Kidney epithelial cell (primary cell): ENCODE measurements at regions not wholly inside any gene's neighbourhood (a gene's known extent, or its start where the extent isn't known, plus 50 kb on each side); places are given as distances from the start of the nearest gene placed in this dataset.
A peak's percentile ranks its signal among the peaks of the same experiment; 100 is the strongest.

Experiments used
- DNase-seq: peaks from one replicate; pipeline ENCODE4 v3.0.0-alpha.2; 2010; ENCODE audit warnings: low read depth
- H3K27me3 ChIP-seq: 2 replicates; pipeline ENCODE4 v1.6.0; 2011; ENCODE audit warnings: low read length; ENCODE audit not compliant: control insufficient read depth, insufficient read depth
- H3K36me3 ChIP-seq: 2 replicates; pipeline ENCODE4 v1.5.1; 2011; ENCODE audit warnings: low read length; ENCODE audit not compliant: control insufficient read depth, insufficient read depth
- H3K4me3 ChIP-seq: 2 replicates; pipeline ENCODE4 v1.5.1; 2011; ENCODE audit warnings: low read depth, mild to moderate bottlenecking, control low read depth, low read length
- CTCF ChIP-seq: IDR thresholded peaks from 2 replicates; pipeline ENCODE4 v1.5.1; 2011; ENCODE audit warnings: mild to moderate bottlenecking, moderate library complexity, low read length, control low read depth, inconsistent platforms; ENCODE audit not compliant: insufficient read depth, poor library complexity, severe bottlenecking

- no peaks in the 10 kb centered on the region for H3K36me3 ChIP-seq
- DNase-seq, result no peak
- no peak for TF ChIP-seq CTCF
- no peaks in the 10 kb centered on the region for H3K27me3 ChIP-seq
- H3K4me3 ChIP-seq, result no peak overlapping the region
These were observed 134.6 kb upstream of the KBTBD8 start for GRCh38 chr3:66863205-66864111.

GRCh38 chr3:66884659-66885058, 113.4 kb upstream of the KBTBD8 start:
- no peaks in the 10 kb centered on the region for H3K36me3 ChIP-seq
- DNase-seq, result no peak
- H3K27me3 ChIP-seq, result no peaks in the 10 kb centered on the region
- no peak for TF ChIP-seq CTCF
- H3K4me3 ChIP-seq, result no peak overlapping the region

- H3K27me3 ChIP-seq, result no peaks in the 10 kb centered on the region
- peak; percentile 56 for DNase-seq
- no peak overlapping the region for H3K4me3 ChIP-seq
- no peaks in the 10 kb centered on the region for H3K36me3 ChIP-seq
- no peak for TF ChIP-seq CTCF
These were observed 112.6 kb upstream of the KBTBD8 start for GRCh38 chr3:66885326-66886000.

GRCh38 chr3:66889750-66890494, 108.2 kb upstream of the KBTBD8 start:
- Histone ChIP-seq H3K36me3 (no peaks in the 10 kb centered on the region), H3K27me3 (no peaks in the 10 kb centered on the region), H3K4me3 (no peak overlapping the region)
- DNase-seq, result no peak
- no peak for TF ChIP-seq CTCF

- H3K27me3 ChIP-seq, result no peaks in the 10 kb centered on the region
These were observed 100.0 kb upstream of the KBTBD8 start for GRCh38 chr3:66898155-66898554.

More at GRCh38 chr3:66898155-66898554, 100.0 kb upstream of the KBTBD8 start:
- H3K36me3 ChIP-seq, result no peaks in the 10 kb centered on the region
- DNase-seq, result no peak
- TF ChIP-seq CTCF, result no peak
- H3K4me3 ChIP-seq, result no peak overlapping the region
